ENCODE measurements at regions not wholly inside any gene's neighbourhood (a gene's known extent, or its start where the extent isn't known, plus 50 kb on each side); places are given as distances from the start of the nearest gene placed in this dataset.
"Not testable (repeated sequence)": the region's sequence is repeated elsewhere in the genome, so short reads cannot be mapped to it uniquely, and the experiment has no call there.

- DNase-seq (ENCODE audit: low spot score): no peak
Observed at GRCh38 chr22:33971561-33971961, 51.3 kb upstream of the LARGE1 start.

GRCh38 chr22:33975841-33976240 is 55.6 kb upstream of the LARGE1 start:
- no peak for DNase-seq (ENCODE audit: low spot score)

GRCh38 chr22:33983558-33983957 is 63.3 kb upstream of the LARGE1 start:
- no peak for DNase-seq (ENCODE audit: low spot score)

- DNase-seq (ENCODE audit: low spot score): no peak
Observed at GRCh38 chr22:33984211-33984610, 63.9 kb upstream of the LARGE1 start.

- DNase-seq (ENCODE audit: low spot score): no peak
Observed at GRCh38 chr22:33984656-33985285, 64.5 kb upstream of the LARGE1 start.

- no peak for DNase-seq (ENCODE audit: low spot score)
Observed at GRCh38 chr22:33985506-33985905, 65.2 kb upstream of the LARGE1 start.

- DNase-seq (ENCODE audit: low spot score): no peak
Observed at GRCh38 chr22:33986167-33986771, 66.0 kb upstream of the LARGE1 start.

GRCh38 chr22:33986954-33987353 is 66.7 kb upstream of the LARGE1 start:
- no peak for DNase-seq (ENCODE audit: low spot score)

GRCh38 chr22:33989263-33989662 is 69.0 kb upstream of the LARGE1 start:
- not testable (repeated sequence) for DNase-seq (ENCODE audit: low spot score)

- no peak for DNase-seq (ENCODE audit: low spot score)
Observed at GRCh38 chr22:33991620-33992019, 71.3 kb upstream of the LARGE1 start.

- no peak for DNase-seq (ENCODE audit: low spot score)
Observed at GRCh38 chr22:33996824-33997223, 76.5 kb upstream of the LARGE1 start.

- DNase-seq (ENCODE audit: low spot score): no peak
Observed at GRCh38 chr22:34000879-34001526, 80.7 kb upstream of the LARGE1 start.

- DNase-seq (ENCODE audit: low spot score): no peak
Observed at GRCh38 chr22:34001701-34002466, 81.6 kb upstream of the LARGE1 start.

GRCh38 chr22:34004058-34004457 is 83.8 kb upstream of the LARGE1 start:
- no peak for DNase-seq (ENCODE audit: low spot score)

GRCh38 chr22:34010259-34010658 is 90.0 kb upstream of the LARGE1 start:
- DNase-seq (ENCODE audit: low spot score): no peak

- DNase-seq (ENCODE audit: low spot score): no peak
Observed at GRCh38 chr22:34015642-34016041, 95.4 kb upstream of the LARGE1 start.

GRCh38 chr22:34017205-34017604 is 96.9 kb upstream of the LARGE1 start:
- DNase-seq (ENCODE audit: low spot score): no peak

GRCh38 chr22:34019190-34019845 is 99.0 kb upstream of the LARGE1 start:
- DNase-seq (ENCODE audit: low spot score): no peak

GRCh38 chr22:34035209-34035608 is 114.9 kb upstream of the LARGE1 start:
- DNase-seq (ENCODE audit: low spot score): no peak

GRCh38 chr22:34036931-34037330 is 116.7 kb upstream of the LARGE1 start:
- no peak for DNase-seq (ENCODE audit: low spot score)

- no peak for DNase-seq (ENCODE audit: low spot score)
Observed at GRCh38 chr22:34038801-34039555, 118.7 kb upstream of the LARGE1 start.

- DNase-seq (ENCODE audit: low spot score): no peak
Observed at GRCh38 chr22:34045311-34045710, 125.0 kb upstream of the LARGE1 start.
